ENCODE measurements at regions not wholly inside any gene's neighbourhood (a gene's known extent, or its start where the extent isn't known, plus 50 kb on each side); places are given as distances from the start of the nearest gene placed in this dataset.
"Not testable (repeated sequence)": the region's sequence is repeated elsewhere in the genome, so short reads cannot be mapped to it uniquely, and the experiment has no call there.

DNA sequence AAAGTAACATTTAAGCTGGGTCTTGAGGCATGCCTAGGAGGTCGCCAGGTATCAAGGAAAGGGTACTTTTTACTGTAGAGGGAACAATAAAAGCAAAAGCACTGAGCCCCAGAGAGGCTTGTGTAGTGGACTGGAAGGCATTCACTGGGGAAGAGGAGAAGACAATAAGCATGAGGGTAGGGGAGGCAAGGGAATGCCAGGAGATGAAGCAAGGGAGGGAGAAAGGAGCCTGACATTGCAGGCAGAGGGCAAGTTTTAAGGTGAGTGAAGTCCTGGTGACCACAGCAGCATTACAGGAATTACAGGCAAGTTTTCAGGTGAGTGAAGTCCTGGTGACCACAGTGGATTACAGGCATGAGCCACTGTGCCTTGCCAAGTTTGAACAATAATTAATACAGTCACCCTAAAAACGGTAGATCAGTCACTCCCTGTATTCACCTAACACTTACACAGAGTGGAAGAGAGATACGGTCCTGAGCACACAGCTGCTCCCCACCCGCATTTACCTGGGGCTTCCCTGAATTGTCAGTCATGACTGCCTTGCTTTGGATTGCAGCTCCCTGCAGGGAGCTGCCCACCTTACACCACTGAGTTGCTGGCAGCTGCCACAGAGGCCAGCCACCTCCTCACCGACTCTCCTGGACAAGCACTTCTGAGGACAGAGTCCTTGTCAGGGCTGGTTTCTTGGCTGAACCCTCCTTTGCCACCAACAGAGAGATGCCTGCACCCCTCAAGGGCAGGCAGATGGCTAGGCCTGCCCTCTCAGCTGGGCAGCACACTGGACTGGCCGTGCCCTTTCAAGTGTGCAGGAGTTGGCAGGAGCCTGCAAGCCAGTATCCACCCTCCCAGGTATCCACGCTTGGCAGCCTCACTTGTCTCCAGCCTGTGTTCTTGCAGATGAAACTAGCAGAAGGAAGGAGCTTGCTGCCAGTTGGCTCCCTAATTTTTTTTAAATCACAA, 59.0 kb upstream of the KCNK12 start:
- TF ChIP-seq, protein P1, sequence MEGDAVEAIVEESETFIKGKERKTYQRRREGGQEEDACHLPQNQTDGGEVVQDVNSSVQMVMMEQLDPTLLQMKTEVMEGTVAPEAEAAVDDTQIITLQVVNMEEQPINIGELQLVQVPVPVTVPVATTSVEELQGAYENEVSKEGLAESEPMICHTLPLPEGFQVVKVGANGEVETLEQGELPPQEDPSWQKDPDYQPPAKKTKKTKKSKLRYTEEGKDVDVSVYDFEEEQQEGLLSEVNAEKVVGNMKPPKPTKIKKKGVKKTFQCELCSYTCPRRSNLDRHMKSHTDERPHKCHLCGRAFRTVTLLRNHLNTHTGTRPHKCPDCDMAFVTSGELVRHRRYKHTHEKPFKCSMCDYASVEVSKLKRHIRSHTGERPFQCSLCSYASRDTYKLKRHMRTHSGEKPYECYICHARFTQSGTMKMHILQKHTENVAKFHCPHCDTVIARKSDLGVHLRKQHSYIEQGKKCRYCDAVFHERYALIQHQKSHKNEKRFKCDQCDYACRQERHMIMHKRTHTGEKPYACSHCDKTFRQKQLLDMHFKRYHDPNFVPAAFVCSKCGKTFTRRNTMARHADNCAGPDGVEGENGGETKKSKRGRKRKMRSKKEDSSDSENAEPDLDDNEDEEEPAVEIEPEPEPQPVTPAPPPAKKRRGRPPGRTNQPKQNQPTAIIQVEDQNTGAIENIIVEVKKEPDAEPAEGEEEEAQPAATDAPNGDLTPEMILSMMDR (IDR thresholded peaks at IDR 0.05; ENCODE audit: low read depth, low read length): no peak
- DNase-seq (ENCODE audit: low read depth in 2 of 2): no peak

DNA sequence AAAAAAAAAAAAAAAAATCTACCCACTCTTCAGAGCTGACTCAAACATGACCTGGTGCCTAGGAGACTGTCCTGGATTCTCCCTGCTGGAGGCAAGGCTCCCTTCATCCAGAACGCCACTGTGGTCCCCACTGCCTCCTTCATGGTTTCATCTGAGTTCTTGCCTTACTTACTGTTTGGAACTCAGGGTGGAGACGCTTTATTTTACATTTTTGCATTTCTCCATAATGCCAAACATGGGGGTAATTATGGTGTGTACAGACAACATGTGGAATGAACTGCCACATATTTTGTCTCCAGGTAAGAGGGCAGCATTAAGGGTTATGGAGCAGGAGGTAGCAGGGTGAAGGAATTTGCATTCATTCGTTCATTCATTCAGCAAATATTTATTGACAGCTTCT, 58.1 kb upstream of the KCNK12 start:
- H3K4me3 ChIP-seq (replicated peaks in 1 of 2; ENCODE audit: low read depth in 2 of 2, low read length in 2 of 2): no peak overlapping the region
- TF ChIP-seq, protein P1 (IDR thresholded peaks at IDR 0.05; ENCODE audit: low read depth, low read length): no peak
- no peak for DNase-seq (ENCODE audit: low read depth in 2 of 2)

More for the DNA sequence above, 59.0 kb upstream of the KCNK12 start:
- no peak overlapping the region for H3K4me3 ChIP-seq (replicated peaks in 1 of 2; ENCODE audit: low read depth in 2 of 2, low read length in 2 of 2)

DNA sequence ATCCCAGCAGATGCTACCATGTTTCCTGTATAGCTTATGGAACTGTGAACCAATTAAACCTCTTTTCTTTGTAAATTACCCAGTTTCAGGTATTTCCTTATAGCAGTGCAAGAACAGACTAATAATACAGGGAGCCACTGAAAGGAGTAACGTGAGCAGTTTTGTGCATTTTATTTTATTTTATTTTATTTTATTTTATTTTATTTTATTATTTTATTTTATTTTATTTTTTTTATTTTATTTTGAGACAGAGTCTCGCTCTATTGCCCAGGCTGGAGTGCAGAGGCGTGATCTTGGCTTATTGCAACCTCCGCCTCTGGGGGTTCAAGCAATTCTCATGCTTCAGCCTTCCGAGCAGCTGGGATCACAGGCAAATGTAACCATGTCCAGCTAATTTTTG, 55.9 kb upstream of the KCNK12 start:
- H3K4me3 ChIP-seq (replicated peaks in 1 of 2; ENCODE audit: low read depth in 2 of 2, low read length in 2 of 2): no peak overlapping the region
- TF ChIP-seq, protein P1 (IDR thresholded peaks at IDR 0.05; ENCODE audit: low read depth, low read length): no peak
- no peak for DNase-seq (ENCODE audit: low read depth in 2 of 2)

DNA sequence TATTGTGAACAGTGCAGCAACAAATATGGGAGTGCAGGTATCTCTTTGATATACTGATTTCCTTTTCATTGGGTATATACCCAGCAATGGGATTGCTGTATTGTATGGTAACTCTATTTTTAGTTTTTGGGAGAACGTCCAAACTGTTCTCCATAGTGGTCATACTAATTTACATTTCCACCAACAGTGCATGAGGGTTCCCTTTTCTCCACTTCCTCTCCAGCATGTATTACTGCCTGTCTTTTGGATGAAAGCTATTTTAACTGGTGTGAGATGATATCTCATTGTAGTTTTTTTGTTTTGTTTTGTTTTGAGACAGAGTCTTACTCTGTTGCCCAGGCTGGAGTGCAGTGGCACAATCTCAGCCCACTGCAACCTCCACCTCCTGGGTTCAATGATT, 52.4 kb upstream of the KCNK12 start:
- H3K4me3 ChIP-seq (replicated peaks in 1 of 2; ENCODE audit: low read depth in 2 of 2, low read length in 2 of 2); DNase-seq (ENCODE audit: low read depth in 2 of 2): not testable (repeated sequence)

DNA sequence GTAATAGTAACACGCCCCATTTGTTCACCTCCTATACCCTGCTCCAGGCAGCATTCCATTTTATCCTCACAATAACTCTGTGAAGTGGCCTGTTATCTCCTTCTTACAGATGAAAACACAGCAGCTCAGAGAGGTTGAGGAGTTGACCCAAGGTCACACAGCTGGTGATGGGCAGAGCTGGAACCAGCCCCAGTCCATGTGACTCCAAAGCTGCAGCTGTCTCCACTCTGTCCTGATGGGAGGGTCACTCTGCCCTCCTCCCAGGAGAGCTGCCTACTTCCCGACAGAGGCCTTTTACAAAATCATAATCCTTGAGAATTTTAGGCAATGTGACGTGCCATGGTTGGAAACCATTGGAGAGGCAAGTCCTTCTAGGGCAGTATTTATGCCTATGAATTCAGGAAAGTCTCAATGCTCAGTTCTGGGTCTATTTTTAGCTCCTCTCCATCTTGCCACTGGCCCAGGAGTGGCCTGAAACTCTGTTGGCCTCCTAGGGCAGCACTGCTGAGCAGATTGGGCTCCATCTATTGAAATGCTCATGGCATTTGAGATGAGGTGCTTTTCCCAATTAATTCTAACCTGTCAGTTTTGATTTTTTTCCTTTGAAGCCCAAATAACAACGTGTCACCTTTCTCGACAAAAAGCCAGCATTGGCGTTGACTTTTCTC, 50.1 kb upstream of the KCNK12 start:
- TF ChIP-seq, protein P1 (IDR thresholded peaks at IDR 0.05; ENCODE audit: low read depth, low read length): no peak
- H3K4me3 ChIP-seq (replicated peaks in 1 of 2; ENCODE audit: low read depth in 2 of 2, low read length in 2 of 2): no peak overlapping the region
- no peak for DNase-seq (ENCODE audit: low read depth in 2 of 2)

All from cardiac fibroblast (primary cell).